ENCODE measurements at regions not wholly inside any gene's neighbourhood (a gene's known extent, or its start where the extent isn't known, plus 50 kb on each side); places are given as distances from the start of the nearest gene placed in this dataset.

DNA sequence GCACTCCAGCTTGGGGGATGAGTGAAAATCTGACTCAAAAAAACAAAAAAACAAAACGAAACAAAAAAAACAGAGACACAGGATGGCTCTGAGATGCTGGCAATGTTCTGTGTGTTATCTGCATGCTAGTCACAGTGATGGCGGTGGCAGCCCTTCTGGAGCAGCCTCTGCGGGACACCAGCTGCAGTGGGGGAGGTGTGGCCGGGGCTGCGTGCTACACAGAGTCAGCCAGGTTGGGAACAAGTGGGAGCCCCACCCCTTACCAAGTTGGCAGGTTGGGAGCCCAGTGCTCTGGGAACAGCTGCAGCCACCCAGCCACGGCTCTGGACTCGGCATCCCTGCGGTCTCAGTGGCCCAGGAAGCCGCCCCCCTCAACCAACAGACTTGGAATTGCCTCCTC is 206.5 kb upstream of the ZFP42 start:
- TF ChIP-seq POLR2AphosphoS5 (IDR thresholded peaks at IDR 0.05; ENCODE audit: low read depth, low read length) (no peak), SIN3A (IDR thresholded peaks at IDR 0.05; ENCODE audit: borderline replicate concordance, insufficient read depth, low read length) (no peak), TAF1 (IDR thresholded peaks at IDR 0.05; ENCODE audit: borderline replicate concordance, insufficient read depth, low read length) (no peak), FOXP2 (optimal IDR thresholded peaks at IDR 0.05; ENCODE audit: borderline replicate concordance, extremely low read depth, extremely low read length, insufficient read depth) (no peak)
- TF ChIP-seq, protein P1, sequence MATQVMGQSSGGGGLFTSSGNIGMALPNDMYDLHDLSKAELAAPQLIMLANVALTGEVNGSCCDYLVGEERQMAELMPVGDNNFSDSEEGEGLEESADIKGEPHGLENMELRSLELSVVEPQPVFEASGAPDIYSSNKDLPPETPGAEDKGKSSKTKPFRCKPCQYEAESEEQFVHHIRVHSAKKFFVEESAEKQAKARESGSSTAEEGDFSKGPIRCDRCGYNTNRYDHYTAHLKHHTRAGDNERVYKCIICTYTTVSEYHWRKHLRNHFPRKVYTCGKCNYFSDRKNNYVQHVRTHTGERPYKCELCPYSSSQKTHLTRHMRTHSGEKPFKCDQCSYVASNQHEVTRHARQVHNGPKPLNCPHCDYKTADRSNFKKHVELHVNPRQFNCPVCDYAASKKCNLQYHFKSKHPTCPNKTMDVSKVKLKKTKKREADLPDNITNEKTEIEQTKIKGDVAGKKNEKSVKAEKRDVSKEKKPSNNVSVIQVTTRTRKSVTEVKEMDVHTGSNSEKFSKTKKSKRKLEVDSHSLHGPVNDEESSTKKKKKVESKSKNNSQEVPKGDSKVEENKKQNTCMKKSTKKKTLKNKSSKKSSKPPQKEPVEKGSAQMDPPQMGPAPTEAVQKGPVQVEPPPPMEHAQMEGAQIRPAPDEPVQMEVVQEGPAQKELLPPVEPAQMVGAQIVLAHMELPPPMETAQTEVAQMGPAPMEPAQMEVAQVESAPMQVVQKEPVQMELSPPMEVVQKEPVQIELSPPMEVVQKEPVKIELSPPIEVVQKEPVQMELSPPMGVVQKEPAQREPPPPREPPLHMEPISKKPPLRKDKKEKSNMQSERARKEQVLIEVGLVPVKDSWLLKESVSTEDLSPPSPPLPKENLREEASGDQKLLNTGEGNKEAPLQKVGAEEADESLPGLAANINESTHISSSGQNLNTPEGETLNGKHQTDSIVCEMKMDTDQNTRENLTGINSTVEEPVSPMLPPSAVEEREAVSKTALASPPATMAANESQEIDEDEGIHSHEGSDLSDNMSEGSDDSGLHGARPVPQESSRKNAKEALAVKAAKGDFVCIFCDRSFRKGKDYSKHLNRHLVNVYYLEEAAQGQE (IDR thresholded peaks at IDR 0.05; ENCODE audit: insufficient read depth in 1 of 2, low read depth in 2 of 2, low read length in 2 of 2), result no peak
